T-helper 1 cell treated with Interleukin-12 subunit alpha and Interleukin-12 subunit beta and Interleukin-4 antibody, amounts not matched to agents 30 ng/mL and 1 ng/mL, for 36 hours (primary cell): ENCODE measurements at regions not wholly inside any gene's neighbourhood (a gene's known extent, or its start where the extent isn't known, plus 50 kb on each side); places are given as distances from the start of the nearest gene placed in this dataset.

Source experiments
- intact Hi-C: fragments of 100-400 bp; cut with micrococcal nuclease; formaldehyde crosslinking; loops from one replicate; pipeline ENCODE4 v1.15.1; 2024

GRCh38 chr17:74150428-74151025 is 53.0 kb upstream of the RPL38 start:
- intact Hi-C loops = no loop called here

GRCh38 chr17:74151551-74152315 is 51.7 kb upstream of the RPL38 start:
- intact Hi-C loops = no loop called here

GRCh38 chr17:74152591-74153455 is 50.7 kb upstream of the RPL38 start:
- intact Hi-C loops = no loop called here

- intact Hi-C loops = no loop called here
Observed at GRCh38 chr17:74153456-74153810, 50.0 kb upstream of the RPL38 start.
